Skin epidermis (tissue), 12 donors: ENCODE measurements at regions not wholly inside any gene's neighbourhood (a gene's known extent, or its start where the extent isn't known, plus 50 kb on each side); places are given as distances from the start of the nearest gene placed in this dataset.
"Not testable (repeated sequence)": the region's sequence is repeated elsewhere in the genome, so short reads cannot be mapped to it uniquely, and the experiment has no call there.

ENCODE experiments used
- H3K27ac ChIP-seq, 21 experiments: fragments of 200-600 bp; sonication (generic) in 11 of 21; one replicate each; pipeline ENCODE4 v1.5.0; 2020; ENCODE audit warnings: mild to moderate bottlenecking in 3 of 21, inconsistent platforms in 2 of 21, moderate library complexity in 2 of 21
- H3K4me3 ChIP-seq, 7 experiments: fragments of 200-600 bp; sonication (generic) in 2 of 7; one replicate each; pipeline ENCODE4 v1.5.0; 2020; ENCODE audit warnings: inconsistent platforms in 2 of 7, mild to moderate bottlenecking in 2 of 7, moderate library complexity in 1 of 7

- no peak overlapping the region for H3K4me3 ChIP-seq
- no peak overlapping the region for H3K27ac ChIP-seq
Observed at GRCh38 chr16:17994027-17994426, 342.5 kb downstream of the NPIPA8 start.

GRCh38 chr16:17992416-17992815 is 344.1 kb downstream of the NPIPA8 start:
- Histone ChIP-seq H3K4me3 (no peak overlapping the region), H3K27ac (no peak overlapping the region)

GRCh38 chr16:17989255-17989654 is 347.3 kb downstream of the NPIPA8 start:
- H3K27ac ChIP-seq, result no peak overlapping the region
- H3K4me3 ChIP-seq, result no peak overlapping the region

GRCh38 chr16:17988839-17989238 is 347.7 kb downstream of the NPIPA8 start:
- H3K4me3 ChIP-seq, result no peak overlapping the region
- no peak overlapping the region for H3K27ac ChIP-seq

GRCh38 chr16:17986991-17987390 is 349.5 kb downstream of the NPIPA8 start:
- H3K4me3 ChIP-seq, result no peak overlapping the region
- no peak overlapping the region for H3K27ac ChIP-seq

- no peak overlapping the region for H3K27ac ChIP-seq
- H3K4me3 ChIP-seq, result no peak overlapping the region
Observed at GRCh38 chr16:17984810-17985209, 351.7 kb downstream of the NPIPA8 start.

- H3K27ac ChIP-seq, result no peak overlapping the region
- H3K4me3 ChIP-seq, result no peak overlapping the region
Observed at GRCh38 chr16:17983847-17984639, 352.5 kb downstream of the NPIPA8 start.

- Histone ChIP-seq H3K27ac (no peak overlapping the region), H3K4me3 (no peak overlapping the region)
Observed at GRCh38 chr16:17983114-17983513, 353.4 kb downstream of the NPIPA8 start.

- Histone ChIP-seq H3K27ac (no peak overlapping the region), H3K4me3 (no peak overlapping the region)
Observed at GRCh38 chr16:17977260-17977659, 359.3 kb downstream of the NPIPA8 start.

GRCh38 chr16:17972460-17972943 is 364.0 kb downstream of the NPIPA8 start:
- H3K27ac ChIP-seq, result peak overlapping the region in 8 of 21 experiments; percentile 4 to 81 (median 38)

GRCh38 chr16:17970816-17971331 is 365.7 kb downstream of the NPIPA8 start:
- no peak overlapping the region for H3K27ac ChIP-seq
- H3K4me3 ChIP-seq, result no peak overlapping the region

More at GRCh38 chr16:17972460-17972943, 364.0 kb downstream of the NPIPA8 start:
- H3K4me3 ChIP-seq, result no peak overlapping the region

GRCh38 chr16:17970157-17970765 is 366.3 kb downstream of the NPIPA8 start:
- peak overlapping the region in 1 of 21 experiments; percentile 15 for H3K27ac ChIP-seq
- no peak overlapping the region for H3K4me3 ChIP-seq

- no peak overlapping the region for H3K27ac ChIP-seq
- H3K4me3 ChIP-seq, result no peak overlapping the region
Observed at GRCh38 chr16:17965133-17965900, 371.2 kb downstream of the NPIPA8 start.

- Histone ChIP-seq H3K4me3 (no peak overlapping the region), H3K27ac (peak overlapping the region in 1 of 21 experiments; percentile 16)
Observed at GRCh38 chr16:17964196-17964595, 372.3 kb downstream of the NPIPA8 start.

- Histone ChIP-seq H3K4me3 (no peak overlapping the region), H3K27ac (no peak overlapping the region)
Observed at GRCh38 chr16:17963185-17963836, 373.2 kb downstream of the NPIPA8 start.

GRCh38 chr16:17962726-17963125 is 373.8 kb downstream of the NPIPA8 start:
- Histone ChIP-seq H3K27ac (no peak overlapping the region), H3K4me3 (no peak overlapping the region)

GRCh38 chr16:17961822-17962221 is 374.7 kb downstream of the NPIPA8 start:
- not testable (repeated sequence) for H3K4me3 ChIP-seq, H3K27ac ChIP-seq

GRCh38 chr16:17951378-17951777 is 385.2 kb downstream of the NPIPA8 start:
- H3K27ac ChIP-seq, result no peak overlapping the region
- H3K4me3 ChIP-seq, result no peak overlapping the region

GRCh38 chr16:17949982-17950250 is 386.6 kb downstream of the NPIPA8 start:
- H3K4me3 ChIP-seq, result no peak overlapping the region
- no peak overlapping the region for H3K27ac ChIP-seq
